GM23338 (cell line): ENCODE measurements at regions not wholly inside any gene's neighbourhood (a gene's known extent, or its start where the extent isn't known, plus 50 kb on each side); places are given as distances from the start of the nearest gene placed in this dataset.

ENCODE experiments used
- CREB1 ChIP-seq: fragments of 250-450 bp; sonication (Bioruptor Pico); IDR thresholded peaks from 2 replicates; pipeline ENCODE4 v1.5.0; 2020; ENCODE audit warnings: low read depth, mild to moderate bottlenecking, moderate library complexity
- EZH2 ChIP-seq: fragments of 200-600 bp; sonication (generic); IDR thresholded peaks from one replicate; pipeline ENCODE4 v1.8.0; 2017; ENCODE audit warnings: antibody characterized with exemption, mild to moderate bottlenecking, low read depth; ENCODE audit not compliant: unreplicated experiment
- EZH2phosphoT487 ChIP-seq: fragments of 200-600 bp; sonication (generic); IDR thresholded peaks from one replicate; pipeline ENCODE4 v1.8.1; 2018; ENCODE audit warnings: antibody characterized with exemption; ENCODE audit not compliant: unreplicated experiment
- JUNB ChIP-seq: IDR thresholded peaks from one replicate; pipeline ENCODE4 v1.6.1; 2016; ENCODE audit warnings: antibody characterized with exemption; ENCODE audit not compliant: unreplicated experiment
- NANOG ChIP-seq: IDR thresholded peaks from 2 replicates; pipeline ENCODE4 v1.6.1; 2016; ENCODE audit warnings: antibody characterized with exemption, borderline replicate concordance
- POLR2AphosphoS5 ChIP-seq: IDR thresholded peaks from 2 replicates; pipeline ENCODE4 v1.6.1; 2016; ENCODE audit warnings: antibody characterized with exemption, low read depth
- REST ChIP-seq: IDR thresholded peaks from one replicate; pipeline ENCODE4 v1.6.1; 2018; ENCODE audit warnings: antibody characterized with exemption; ENCODE audit not compliant: unreplicated experiment
- STAT1 ChIP-seq: IDR thresholded peaks from one replicate; pipeline ENCODE4 v1.6.1; 2016; ENCODE audit warnings: antibody characterized with exemption; ENCODE audit not compliant: unreplicated experiment
- ZNF114 ChIP-seq: fragments of 250-450 bp; sonication (Bioruptor Pico); IDR thresholded peaks from 2 replicates; pipeline ENCODE4 v1.5.0; 2020; ENCODE audit warnings: mild to moderate bottlenecking, moderate library complexity
- ZNF331 ChIP-seq: fragments of 250-450 bp; sonication (Bioruptor Pico); IDR thresholded peaks from 2 replicates; pipeline ENCODE4 v1.5.0; 2020; ENCODE audit warnings: low read depth, mild to moderate bottlenecking, moderate library complexity
- TF ChIP-seq, protein P1 (sequence below), 2 experiments: fragments of 200-600 bp in 1 of 2; sonication (generic) in 1 of 2; conservative IDR thresholded peaks; 2 replicates each; pipeline versions ENCODE4 v1.5.1 to v1.6.1; 2016 to 2017; ENCODE audit warnings: antibody characterized with exemption in 2 of 2, low read depth in 2 of 2, mild to moderate bottlenecking in 2 of 2, moderate library complexity in 1 of 2
- TF ChIP-seq, protein P2 (sequence below): IDR thresholded peaks from 2 replicates; pipeline ENCODE4 v1.6.1; 2016; ENCODE audit warnings: antibody characterized with exemption
- TF ChIP-seq, protein P3 (sequence below): fragments of 250-450 bp; sonication (Bioruptor Pico); IDR thresholded peaks from 2 replicates; pipeline ENCODE4 v1.5.0; 2020; ENCODE audit warnings: mild to moderate bottlenecking, moderate library complexity

GRCh38 chr12:85747941-85748495, 88.2 kb downstream of the RASSF9 start:
- TF ChIP-seq, protein P1, sequence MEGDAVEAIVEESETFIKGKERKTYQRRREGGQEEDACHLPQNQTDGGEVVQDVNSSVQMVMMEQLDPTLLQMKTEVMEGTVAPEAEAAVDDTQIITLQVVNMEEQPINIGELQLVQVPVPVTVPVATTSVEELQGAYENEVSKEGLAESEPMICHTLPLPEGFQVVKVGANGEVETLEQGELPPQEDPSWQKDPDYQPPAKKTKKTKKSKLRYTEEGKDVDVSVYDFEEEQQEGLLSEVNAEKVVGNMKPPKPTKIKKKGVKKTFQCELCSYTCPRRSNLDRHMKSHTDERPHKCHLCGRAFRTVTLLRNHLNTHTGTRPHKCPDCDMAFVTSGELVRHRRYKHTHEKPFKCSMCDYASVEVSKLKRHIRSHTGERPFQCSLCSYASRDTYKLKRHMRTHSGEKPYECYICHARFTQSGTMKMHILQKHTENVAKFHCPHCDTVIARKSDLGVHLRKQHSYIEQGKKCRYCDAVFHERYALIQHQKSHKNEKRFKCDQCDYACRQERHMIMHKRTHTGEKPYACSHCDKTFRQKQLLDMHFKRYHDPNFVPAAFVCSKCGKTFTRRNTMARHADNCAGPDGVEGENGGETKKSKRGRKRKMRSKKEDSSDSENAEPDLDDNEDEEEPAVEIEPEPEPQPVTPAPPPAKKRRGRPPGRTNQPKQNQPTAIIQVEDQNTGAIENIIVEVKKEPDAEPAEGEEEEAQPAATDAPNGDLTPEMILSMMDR (conservative IDR thresholded peaks at IDR 0.05; ENCODE audit: low read depth in 2 of 2), result no peak
- TF ChIP-seq POLR2AphosphoS5 (no peak), EZH2 (no peak), REST (no peak), ZNF331 (CRISPR knock-in tag) (no peak), CREB1 (CRISPR knock-in tag) (no peak), EZH2phosphoT487 (no peak), STAT1 (no peak), ZNF114 (CRISPR knock-in tag) (no peak), JUNB (no peak), NANOG (no peak)
- TF ChIP-seq, protein P2, sequence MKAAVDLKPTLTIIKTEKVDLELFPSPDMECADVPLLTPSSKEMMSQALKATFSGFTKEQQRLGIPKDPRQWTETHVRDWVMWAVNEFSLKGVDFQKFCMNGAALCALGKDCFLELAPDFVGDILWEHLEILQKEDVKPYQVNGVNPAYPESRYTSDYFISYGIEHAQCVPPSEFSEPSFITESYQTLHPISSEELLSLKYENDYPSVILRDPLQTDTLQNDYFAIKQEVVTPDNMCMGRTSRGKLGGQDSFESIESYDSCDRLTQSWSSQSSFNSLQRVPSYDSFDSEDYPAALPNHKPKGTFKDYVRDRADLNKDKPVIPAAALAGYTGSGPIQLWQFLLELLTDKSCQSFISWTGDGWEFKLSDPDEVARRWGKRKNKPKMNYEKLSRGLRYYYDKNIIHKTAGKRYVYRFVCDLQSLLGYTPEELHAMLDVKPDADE, result no peak
- TF ChIP-seq, protein P3, sequence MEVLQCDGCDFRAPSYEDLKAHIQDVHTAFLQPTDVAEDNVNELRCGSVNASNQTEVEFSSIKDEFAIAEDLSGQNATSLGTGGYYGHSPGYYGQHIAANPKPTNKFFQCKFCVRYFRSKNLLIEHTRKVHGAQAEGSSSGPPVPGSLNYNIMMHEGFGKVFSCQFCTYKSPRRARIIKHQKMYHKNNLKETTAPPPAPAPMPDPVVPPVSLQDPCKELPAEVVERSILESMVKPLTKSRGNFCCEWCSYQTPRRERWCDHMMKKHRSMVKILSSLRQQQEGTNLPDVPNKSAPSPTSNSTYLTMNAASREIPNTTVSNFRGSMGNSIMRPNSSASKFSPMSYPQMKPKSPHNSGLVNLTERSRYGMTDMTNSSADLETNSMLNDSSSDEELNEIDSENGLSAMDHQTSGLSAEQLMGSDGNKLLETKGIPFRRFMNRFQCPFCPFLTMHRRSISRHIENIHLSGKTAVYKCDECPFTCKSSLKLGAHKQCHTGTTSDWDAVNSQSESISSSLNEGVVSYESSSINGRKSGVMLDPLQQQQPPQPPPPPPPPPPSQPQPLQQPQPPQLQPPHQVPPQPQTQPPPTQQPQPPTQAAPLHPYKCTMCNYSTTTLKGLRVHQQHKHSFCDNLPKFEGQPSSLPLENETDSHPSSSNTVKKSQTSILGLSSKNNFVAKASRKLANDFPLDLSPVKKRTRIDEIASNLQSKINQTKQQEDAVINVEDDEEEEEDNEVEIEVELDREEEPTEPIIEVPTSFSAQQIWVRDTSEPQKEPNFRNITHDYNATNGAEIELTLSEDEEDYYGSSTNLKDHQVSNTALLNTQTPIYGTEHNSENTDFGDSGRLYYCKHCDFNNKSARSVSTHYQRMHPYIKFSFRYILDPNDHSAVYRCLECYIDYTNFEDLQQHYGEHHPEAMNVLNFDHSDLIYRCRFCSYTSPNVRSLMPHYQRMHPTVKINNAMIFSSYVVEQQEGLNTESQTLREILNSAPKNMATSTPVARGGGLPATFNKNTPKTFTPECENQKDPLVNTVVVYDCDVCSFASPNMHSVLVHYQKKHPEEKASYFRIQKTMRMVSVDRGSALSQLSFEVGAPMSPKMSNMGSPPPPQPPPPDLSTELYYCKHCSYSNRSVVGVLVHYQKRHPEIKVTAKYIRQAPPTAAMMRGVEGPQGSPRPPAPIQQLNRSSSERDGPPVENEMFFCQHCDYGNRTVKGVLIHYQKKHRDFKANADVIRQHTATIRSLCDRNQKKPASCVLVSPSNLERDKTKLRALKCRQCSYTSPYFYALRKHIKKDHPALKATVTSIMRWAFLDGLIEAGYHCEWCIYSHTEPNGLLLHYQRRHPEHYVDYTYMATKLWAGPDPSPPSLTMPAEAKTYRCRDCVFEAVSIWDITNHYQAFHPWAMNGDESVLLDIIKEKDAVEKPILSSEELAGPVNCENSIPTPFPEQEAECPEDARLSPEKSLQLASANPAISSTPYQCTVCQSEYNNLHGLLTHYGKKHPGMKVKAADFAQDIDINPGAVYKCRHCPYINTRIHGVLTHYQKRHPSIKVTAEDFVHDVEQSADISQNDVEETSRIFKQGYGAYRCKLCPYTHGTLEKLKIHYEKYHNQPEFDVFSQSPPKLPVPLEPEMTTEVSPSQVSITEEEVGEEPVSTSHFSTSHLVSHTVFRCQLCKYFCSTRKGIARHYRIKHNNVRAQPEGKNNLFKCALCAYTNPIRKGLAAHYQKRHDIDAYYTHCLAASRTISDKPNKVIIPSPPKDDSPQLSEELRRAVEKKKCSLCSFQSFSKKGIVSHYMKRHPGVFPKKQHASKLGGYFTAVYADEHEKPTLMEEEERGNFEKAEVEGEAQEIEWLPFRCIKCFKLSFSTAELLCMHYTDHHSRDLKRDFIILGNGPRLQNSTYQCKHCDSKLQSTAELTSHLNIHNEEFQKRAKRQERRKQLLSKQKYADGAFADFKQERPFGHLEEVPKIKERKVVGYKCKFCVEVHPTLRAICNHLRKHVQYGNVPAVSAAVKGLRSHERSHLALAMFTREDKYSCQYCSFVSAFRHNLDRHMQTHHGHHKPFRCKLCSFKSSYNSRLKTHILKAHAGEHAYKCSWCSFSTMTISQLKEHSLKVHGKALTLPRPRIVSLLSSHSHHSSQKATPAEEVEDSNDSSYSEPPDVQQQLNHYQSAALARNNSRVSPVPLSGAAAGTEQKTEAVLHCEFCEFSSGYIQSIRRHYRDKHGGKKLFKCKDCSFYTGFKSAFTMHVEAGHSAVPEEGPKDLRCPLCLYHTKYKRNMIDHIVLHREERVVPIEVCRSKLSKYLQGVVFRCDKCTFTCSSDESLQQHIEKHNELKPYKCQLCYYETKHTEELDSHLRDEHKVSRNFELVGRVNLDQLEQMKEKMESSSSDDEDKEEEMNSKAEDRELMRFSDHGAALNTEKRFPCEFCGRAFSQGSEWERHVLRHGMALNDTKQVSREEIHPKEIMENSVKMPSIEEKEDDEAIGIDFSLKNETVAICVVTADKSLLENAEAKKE (CRISPR knock-in tag), result no peak
